Activated CD4-positive, alpha-beta T cell treated with anti-CD3 and anti-CD28 coated beads, Interleukin-2, amount 10 ng/mL, durations not matched to agents 24 days and 14 days (primary cell): ENCODE measurements at regions not wholly inside any gene's neighbourhood (a gene's known extent, or its start where the extent isn't known, plus 50 kb on each side); places are given as distances from the start of the nearest gene placed in this dataset.

Source experiments
- DNase-seq: peaks from one replicate; pipeline ENCODE4 v3.0.0; 2022
- H3K27ac Mint-ChIP-seq: one replicate; pipeline ENCODE4 v1.8.0; 2022; ENCODE audit warnings: mild to moderate bottlenecking, mixed read lengths
- H3K27me3 Mint-ChIP-seq: one replicate; pipeline ENCODE4 v1.8.0; 2022; ENCODE audit warnings: mixed read lengths
- H3K36me3 Mint-ChIP-seq: one replicate; pipeline ENCODE4 v1.8.0; 2022; ENCODE audit warnings: low read depth, mild to moderate bottlenecking, mixed read lengths
- H3K4me1 Mint-ChIP-seq: one replicate; pipeline ENCODE4 v1.8.0; 2021; ENCODE audit warnings: mixed read lengths
- H3K4me3 Mint-ChIP-seq: one replicate; pipeline ENCODE4 v1.8.0; 2022; ENCODE audit warnings: mild to moderate bottlenecking, moderate library complexity, mixed read lengths
- H3K9me3 Mint-ChIP-seq: one replicate; pipeline ENCODE4 v1.8.0; 2021; ENCODE audit warnings: mixed read lengths
- intact Hi-C: fragments of 100-400 bp; cut with micrococcal nuclease; formaldehyde crosslinking; loops from one replicate; pipeline ENCODE4 v1.15.1; 2023

DNA sequence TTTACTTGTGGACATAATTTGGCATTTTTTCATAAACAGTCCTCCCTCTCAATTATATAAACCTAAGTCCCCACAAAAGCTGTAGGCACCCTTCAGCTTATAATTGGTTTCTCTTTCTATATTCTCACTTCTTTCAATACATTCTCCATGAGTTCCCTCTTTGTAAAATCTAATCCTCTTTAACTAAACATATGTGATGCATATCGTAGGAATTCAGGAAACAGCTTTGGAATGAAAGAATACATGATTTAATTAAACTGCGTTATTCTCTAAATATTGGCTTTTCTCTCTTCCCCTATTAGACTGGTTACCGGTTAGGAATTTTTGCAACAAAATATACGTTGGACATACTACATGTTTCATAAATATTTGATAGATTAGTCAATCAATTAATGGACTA is 1122.6 kb downstream of the FLRT2 start:
- no peak for DNase-seq
- H3K27me3 Mint-ChIP-seq, result no peaks in the 10 kb centered on the region
- intact Hi-C loops, result no loop called here
- no peaks in the 10 kb centered on the region for H3K4me1 Mint-ChIP-seq
- no peaks in the 10 kb centered on the region for H3K9me3 Mint-ChIP-seq
- H3K27ac Mint-ChIP-seq, result no peak overlapping the region
- H3K36me3 Mint-ChIP-seq, result no peaks in the 10 kb centered on the region
- no peak overlapping the region for H3K4me3 Mint-ChIP-seq

DNA sequence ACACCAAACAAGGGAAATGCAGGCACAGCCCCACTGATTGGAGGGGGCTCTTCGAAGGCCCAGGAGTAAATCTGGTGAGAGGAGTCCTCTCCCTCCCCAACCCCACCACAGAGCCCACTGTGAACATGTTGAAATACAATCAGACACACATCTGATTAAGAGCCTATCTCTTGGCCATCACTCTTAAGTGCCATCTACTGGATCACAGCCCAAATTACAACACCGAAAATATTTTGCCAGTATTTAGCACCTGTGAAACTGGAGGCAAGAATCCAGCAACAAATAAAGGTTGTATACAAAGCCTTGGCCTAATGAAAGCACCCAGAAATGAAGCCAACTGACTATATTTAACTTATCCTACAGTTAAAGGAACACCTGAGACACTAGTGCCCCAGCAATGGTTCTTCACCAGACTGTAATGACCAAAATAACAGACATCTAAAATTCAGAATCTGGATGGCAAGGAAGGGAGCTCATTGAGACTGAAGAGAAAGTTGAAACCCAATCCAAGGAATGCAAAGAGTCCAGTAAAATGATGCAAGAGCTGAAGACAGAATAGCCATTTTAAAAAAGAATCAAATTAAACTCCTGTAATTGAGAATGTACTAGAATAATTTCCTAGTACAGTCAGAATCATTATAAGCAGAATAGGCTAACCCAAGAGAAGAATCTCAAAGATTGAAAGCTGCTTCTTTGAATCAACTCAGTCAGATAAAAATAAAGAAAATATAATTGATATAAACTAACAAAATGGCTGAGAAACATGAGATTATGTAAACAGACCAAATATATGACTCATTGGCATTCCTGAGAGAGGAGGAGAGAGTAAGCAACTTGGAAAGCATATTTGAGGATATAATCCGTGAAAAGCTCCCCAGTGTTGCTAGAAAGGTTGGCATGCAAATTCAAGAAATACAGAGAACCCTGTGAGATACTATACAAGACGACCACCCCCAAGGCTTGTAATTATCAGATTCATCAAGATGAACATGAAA is 1117.0 kb downstream of the FLRT2 start:
- DNase-seq, result no peak
- H3K4me1 Mint-ChIP-seq, result no peaks in the 10 kb centered on the region
- intact Hi-C loops, result no loop called here
- no peaks in the 10 kb centered on the region for H3K27me3 Mint-ChIP-seq
- no peak overlapping the region for H3K27ac Mint-ChIP-seq
- no peaks in the 10 kb centered on the region for H3K9me3 Mint-ChIP-seq
- no peak overlapping the region for H3K4me3 Mint-ChIP-seq
- H3K36me3 Mint-ChIP-seq, result no peaks in the 10 kb centered on the region

DNA sequence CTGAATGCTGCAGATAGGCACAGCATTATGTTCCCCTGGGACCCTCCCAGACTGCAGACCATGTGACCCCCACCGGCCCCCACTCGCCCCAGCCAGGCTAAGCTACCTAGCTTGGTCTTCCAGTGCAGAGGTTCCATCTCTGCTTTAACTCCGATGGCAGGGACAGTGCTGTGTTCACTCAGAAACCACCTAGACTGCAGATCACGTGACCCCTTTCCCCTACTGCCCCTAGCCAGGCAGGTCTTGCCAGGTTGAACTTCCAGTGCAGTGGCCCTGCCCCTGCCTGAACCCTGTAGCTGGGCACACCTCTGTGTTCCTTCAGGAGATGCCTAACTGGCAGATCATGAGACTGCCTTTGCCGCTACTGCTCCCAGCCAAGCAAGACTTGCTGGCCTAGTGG is 1116.2 kb downstream of the FLRT2 start:
- Mint-ChIP-seq H3K36me3 (no peaks in the 10 kb centered on the region), H3K27me3 (no peaks in the 10 kb centered on the region), H3K4me1 (no peaks in the 10 kb centered on the region), H3K9me3 (no peaks in the 10 kb centered on the region), H3K4me3 (no peak overlapping the region), H3K27ac (no peak overlapping the region)
- DNase-seq, result no peak
- intact Hi-C loops, result no loop called here

DNA sequence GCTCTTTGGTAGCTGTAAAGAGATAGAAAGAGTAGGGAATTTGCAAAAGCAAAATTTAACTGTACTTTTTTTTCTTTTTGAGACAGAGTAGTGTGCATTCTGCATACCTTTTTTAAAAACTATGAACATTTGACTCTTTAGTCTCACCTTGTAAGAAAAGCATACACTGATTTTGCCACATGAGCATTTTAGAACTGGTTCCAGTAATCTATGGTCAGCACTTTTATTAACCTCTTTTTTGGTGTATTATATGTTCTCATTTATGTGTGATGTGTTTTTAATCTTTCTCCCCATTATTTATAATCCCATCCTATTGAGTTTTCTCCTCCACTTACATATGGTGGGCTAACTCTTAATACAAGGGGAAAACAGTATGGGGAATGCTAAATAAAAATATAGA is 1111.4 kb downstream of the FLRT2 start:
- Mint-ChIP-seq H3K9me3 (no peaks in the 10 kb centered on the region), H3K27ac (no peak overlapping the region), H3K4me1 (no peaks in the 10 kb centered on the region), H3K36me3 (no peaks in the 10 kb centered on the region), H3K27me3 (no peaks in the 10 kb centered on the region), H3K4me3 (no peak overlapping the region)
- intact Hi-C loops, result no loop called here
- no peak for DNase-seq

DNA sequence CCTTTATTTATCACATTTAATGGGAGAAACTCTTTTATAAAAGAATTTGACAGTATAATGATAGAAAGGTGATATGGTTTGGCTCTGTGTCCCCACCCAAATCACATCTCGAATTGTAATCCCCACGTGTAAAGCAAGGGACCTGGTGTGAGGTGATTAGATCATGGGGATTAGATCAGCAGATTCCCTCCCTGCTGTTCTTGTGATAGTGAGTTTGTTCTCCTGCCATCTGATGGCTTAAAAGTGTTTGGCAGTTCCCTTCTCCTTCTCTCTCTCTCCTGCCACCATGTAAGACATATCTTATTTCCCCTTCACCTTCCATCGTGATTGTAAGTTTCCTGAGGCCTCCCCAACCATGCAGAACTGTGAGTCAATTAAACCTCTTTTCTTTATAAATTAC is 1110.3 kb downstream of the FLRT2 start:
- DNase-seq, result no peak
- intact Hi-C loops, result no loop called here
- no peaks in the 10 kb centered on the region for H3K27me3 Mint-ChIP-seq
- H3K36me3 Mint-ChIP-seq, result no peaks in the 10 kb centered on the region
- no peaks in the 10 kb centered on the region for H3K4me1 Mint-ChIP-seq
- H3K4me3 Mint-ChIP-seq, result no peak overlapping the region
- H3K27ac Mint-ChIP-seq, result no peak overlapping the region
- H3K9me3 Mint-ChIP-seq, result no peaks in the 10 kb centered on the region

DNA sequence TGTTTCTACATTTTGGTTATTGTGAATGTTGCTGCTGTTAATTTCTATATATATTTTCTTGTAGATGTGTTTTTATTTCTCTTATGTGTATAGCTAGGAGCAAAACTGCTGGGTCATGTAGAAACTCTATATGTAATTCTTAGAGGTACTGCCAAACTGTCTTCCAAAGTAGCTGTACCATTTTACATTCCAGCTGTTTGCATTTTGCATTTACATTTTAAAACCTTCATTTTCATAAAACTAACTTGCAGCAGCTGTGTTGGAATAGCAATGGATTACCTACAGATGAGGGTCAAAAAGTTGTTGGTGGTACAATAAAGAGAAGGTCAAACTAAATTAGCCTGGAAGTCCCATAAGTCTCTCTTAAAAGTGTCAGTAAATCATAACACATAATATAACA is 1109.7 kb downstream of the FLRT2 start:
- DNase-seq, result no peak
- Mint-ChIP-seq H3K4me3 (no peak overlapping the region), H3K4me1 (no peaks in the 10 kb centered on the region), H3K27ac (no peak overlapping the region), H3K27me3 (no peaks in the 10 kb centered on the region), H3K36me3 (no peaks in the 10 kb centered on the region), H3K9me3 (no peaks in the 10 kb centered on the region)
- intact Hi-C loops, result no loop called here

DNA sequence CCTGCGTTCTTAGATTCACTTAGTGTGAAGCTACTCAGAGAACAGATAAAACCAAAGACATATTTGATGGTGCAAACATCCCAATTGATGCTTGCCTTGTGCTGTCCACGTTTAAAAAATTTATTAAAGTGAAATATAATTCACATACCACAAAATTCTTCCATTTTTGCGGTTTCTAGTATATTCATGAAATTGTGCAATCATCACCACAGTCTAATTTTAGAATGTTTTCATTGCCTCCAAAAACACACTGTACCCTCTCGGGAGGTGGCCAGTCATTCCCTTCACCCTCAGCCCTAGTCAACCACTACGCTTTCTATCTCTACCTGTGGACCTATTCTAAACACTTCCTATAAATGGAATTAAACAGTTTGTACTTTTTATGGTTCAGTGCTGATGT is 1109.2 kb downstream of the FLRT2 start:
- H3K9me3 Mint-ChIP-seq, result no peaks in the 10 kb centered on the region
- intact Hi-C loops, result no loop called here
- DNase-seq, result no peak
- no peak overlapping the region for H3K4me3 Mint-ChIP-seq
- no peaks in the 10 kb centered on the region for H3K36me3 Mint-ChIP-seq
- no peak overlapping the region for H3K27ac Mint-ChIP-seq
- H3K27me3 Mint-ChIP-seq, result no peaks in the 10 kb centered on the region
- no peaks in the 10 kb centered on the region for H3K4me1 Mint-ChIP-seq

DNA sequence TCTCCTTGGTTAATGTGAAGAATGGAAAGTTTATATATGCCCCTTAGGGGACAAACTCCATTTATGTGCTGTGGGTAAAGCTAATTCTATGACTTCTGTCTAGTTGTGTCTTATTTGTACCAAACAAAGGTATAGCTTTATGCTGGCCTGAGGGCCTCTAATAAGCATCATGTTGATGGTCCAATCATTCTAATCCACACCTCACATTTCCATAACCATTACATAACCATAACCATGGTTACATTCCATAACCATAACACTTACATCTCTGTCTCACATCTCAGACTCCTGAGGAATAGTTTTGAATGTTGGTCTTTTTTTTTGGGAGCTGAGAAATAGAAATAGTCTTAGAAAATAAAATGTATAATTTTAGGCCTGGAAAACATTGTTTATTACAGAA is 1097.1 kb downstream of the FLRT2 start:
- DNase-seq, result no peak
- no peaks in the 10 kb centered on the region for H3K9me3 Mint-ChIP-seq

DNA sequence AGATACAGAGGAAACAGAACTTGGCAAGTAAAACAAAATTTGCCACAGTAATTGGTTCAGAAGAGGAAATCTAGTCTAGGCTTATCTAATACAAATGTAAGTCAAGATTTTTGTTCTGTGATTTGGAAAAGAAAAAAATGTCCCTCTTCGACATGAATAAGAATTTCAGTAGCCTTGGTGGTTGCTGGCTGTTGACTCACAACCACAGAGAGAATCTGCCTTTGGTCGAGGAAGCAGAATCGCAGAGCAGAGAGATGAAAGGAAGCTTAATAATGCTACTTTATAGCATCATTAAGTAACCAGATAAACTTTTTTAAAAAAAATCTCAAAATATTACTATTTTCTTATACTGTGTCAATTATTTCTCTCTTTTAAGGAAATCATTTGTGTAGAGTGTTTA is 1096.6 kb downstream of the FLRT2 start:
- no peaks in the 10 kb centered on the region for H3K9me3 Mint-ChIP-seq
- H3K27ac Mint-ChIP-seq, result no peak overlapping the region
- H3K4me1 Mint-ChIP-seq, result no peaks in the 10 kb centered on the region
- intact Hi-C loops, result no loop called here
- H3K36me3 Mint-ChIP-seq, result no peaks in the 10 kb centered on the region
- no peak for DNase-seq
- no peak overlapping the region for H3K4me3 Mint-ChIP-seq
- H3K27me3 Mint-ChIP-seq, result no peaks in the 10 kb centered on the region

More for the DNA sequence above, 1097.1 kb downstream of the FLRT2 start:
- no peak overlapping the region for H3K27ac Mint-ChIP-seq
- H3K27me3 Mint-ChIP-seq, result no peaks in the 10 kb centered on the region
- H3K4me3 Mint-ChIP-seq, result no peak overlapping the region
- intact Hi-C loops, result no loop called here
- no peaks in the 10 kb centered on the region for H3K36me3 Mint-ChIP-seq
- H3K4me1 Mint-ChIP-seq, result no peaks in the 10 kb centered on the region

DNA sequence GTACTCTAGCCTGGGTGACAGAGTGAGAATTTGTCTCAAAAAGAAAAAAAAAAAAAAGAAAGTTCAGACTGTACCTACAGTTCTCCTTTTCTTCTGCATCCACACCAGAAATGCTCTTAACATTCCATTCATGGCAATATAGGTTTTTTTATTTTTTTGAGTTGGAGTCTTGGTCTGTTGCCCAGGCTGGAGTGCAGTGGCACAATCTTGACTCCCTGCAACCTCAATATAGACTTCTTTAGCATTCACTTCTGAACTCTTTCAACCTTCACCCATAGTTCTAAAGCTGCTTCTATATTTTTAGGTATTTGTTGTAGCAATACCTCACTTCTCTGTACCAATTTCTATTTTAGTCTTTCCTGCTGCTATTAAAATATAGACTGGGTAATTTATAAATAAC is 1095.7 kb downstream of the FLRT2 start:
- no peak overlapping the region for H3K4me3 Mint-ChIP-seq
- intact Hi-C loops, result no loop called here
- H3K27ac Mint-ChIP-seq, result no peak overlapping the region
- no peak for DNase-seq
- H3K36me3 Mint-ChIP-seq, result no peaks in the 10 kb centered on the region
- no peaks in the 10 kb centered on the region for H3K27me3 Mint-ChIP-seq
- no peaks in the 10 kb centered on the region for H3K4me1 Mint-ChIP-seq
- no peaks in the 10 kb centered on the region for H3K9me3 Mint-ChIP-seq

DNA sequence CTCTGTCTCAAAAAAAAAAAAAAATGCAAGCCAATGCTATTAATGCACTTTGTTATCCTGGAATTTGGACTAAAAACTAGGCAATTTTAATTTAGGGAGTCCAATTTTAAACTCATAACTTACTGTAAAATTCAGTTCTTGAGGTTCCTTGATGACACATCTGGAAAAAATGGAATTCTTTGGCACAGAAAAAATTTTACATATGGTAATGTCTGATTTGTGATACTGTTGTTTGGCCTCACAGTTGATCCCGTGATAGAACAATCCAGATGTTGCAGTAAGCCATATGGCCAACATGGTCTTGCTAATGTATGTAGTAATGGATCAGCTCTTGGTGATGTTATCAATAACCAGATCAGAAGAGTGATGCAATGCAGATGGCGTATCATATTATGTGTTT is 1089.8 kb downstream of the FLRT2 start:
- no peak for DNase-seq
- no peak overlapping the region for H3K4me3 Mint-ChIP-seq
- no peaks in the 10 kb centered on the region for H3K4me1 Mint-ChIP-seq
- no peaks in the 10 kb centered on the region for H3K9me3 Mint-ChIP-seq
- no peaks in the 10 kb centered on the region for H3K27me3 Mint-ChIP-seq
- intact Hi-C loops, result no loop called here
- H3K36me3 Mint-ChIP-seq, result no peaks in the 10 kb centered on the region
- H3K27ac Mint-ChIP-seq, result no peak overlapping the region

DNA sequence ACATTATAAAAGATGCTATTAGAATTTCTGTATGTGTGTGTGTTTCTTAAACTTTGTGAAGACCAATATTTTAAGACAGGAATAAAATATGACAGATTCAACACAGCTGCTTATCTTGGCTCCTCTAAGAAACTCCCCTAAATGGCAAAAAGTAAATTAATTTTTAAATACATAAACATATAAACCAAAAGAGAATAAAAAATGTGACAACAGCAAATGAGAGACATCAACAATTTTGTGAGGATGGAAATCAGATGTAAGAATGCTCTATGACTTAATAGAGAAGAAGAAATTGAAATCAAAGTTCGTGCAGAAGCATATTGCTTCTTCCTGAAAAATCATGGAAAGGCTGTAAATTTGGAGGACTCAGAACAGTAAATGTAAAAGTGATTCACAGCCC is 1083.8 kb downstream of the FLRT2 start:
- intact Hi-C loops, result no loop called here
- no peak for DNase-seq

DNA sequence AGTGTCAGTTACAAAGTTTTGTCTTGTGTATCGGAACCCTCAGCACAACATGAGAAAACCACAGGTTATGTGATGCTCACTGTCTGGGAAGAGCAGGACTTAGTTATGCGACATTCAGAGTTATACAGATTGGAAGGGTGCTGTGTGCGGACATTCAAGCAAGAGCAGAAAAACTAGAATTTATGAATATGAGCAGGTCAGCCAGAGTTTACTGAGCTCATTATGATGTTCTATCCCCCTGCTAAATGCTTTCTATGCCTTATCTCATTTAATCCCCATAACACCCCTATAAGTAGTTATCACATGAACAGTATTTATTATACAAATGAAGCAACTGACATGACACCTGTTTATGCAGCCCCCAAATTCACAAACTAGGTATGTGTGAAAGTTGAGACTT is 1083.2 kb downstream of the FLRT2 start:
- H3K4me3 Mint-ChIP-seq, result no peak overlapping the region
- H3K27ac Mint-ChIP-seq, result no peak overlapping the region
- no peaks in the 10 kb centered on the region for H3K4me1 Mint-ChIP-seq
- H3K27me3 Mint-ChIP-seq, result no peaks in the 10 kb centered on the region
- H3K36me3 Mint-ChIP-seq, result no peaks in the 10 kb centered on the region
- DNase-seq, result no peak
- no peaks in the 10 kb centered on the region for H3K9me3 Mint-ChIP-seq
- intact Hi-C loops, result no loop called here

More for the DNA sequence above, 1083.8 kb downstream of the FLRT2 start:
- H3K36me3 Mint-ChIP-seq, result no peaks in the 10 kb centered on the region
- no peaks in the 10 kb centered on the region for H3K27me3 Mint-ChIP-seq
- no peaks in the 10 kb centered on the region for H3K4me1 Mint-ChIP-seq
- no peaks in the 10 kb centered on the region for H3K9me3 Mint-ChIP-seq
- no peak overlapping the region for H3K4me3 Mint-ChIP-seq
- H3K27ac Mint-ChIP-seq, result no peak overlapping the region

DNA sequence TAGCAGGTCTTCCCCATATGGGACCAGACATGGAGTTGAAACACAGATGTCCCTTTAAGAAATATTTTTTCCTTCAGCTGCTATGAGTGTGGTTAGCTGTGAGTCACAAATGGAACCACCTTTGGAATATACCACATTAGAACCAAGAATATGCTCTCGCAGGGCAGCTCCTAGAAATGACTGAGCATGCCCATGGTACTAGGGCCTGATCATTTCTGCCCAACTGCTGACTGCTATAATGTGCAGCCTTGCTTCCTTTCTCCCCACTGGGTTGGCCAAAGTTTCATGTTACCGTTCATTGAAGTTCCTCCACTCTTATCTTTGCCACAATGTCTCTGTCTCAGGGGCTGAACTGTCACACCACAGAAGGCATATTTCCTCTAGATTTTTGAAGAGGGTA is 1074.6 kb downstream of the FLRT2 start:
- H3K4me3 Mint-ChIP-seq, result no peak overlapping the region
- no peaks in the 10 kb centered on the region for H3K27me3 Mint-ChIP-seq
- intact Hi-C loops, result no loop called here
- H3K9me3 Mint-ChIP-seq, result peaks cover 9% of the 10 kb centered on the region
- no peaks in the 10 kb centered on the region for H3K36me3 Mint-ChIP-seq
- H3K4me1 Mint-ChIP-seq, result no peaks in the 10 kb centered on the region
- H3K27ac Mint-ChIP-seq, result no peak overlapping the region
- DNase-seq, result no peak

DNA sequence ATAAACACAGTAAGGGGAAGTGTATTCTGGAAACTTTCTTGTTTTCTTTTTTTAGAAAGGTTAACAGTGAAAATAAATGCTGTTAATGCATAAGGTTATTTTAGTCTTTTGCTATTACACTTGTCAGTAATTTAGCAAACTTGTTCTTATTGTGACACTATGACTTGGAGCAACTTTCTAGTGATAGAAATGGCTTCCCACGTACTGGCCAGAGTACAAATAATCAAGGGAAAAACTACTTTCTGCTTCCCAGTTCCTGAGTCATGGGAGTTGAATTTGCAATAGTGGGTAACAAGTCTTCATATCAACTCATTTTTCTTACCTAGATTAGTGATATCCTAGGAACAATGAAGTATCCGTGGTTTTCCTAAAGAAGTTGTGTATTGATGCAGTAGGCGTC is 1072.3 kb downstream of the FLRT2 start:
- no peaks in the 10 kb centered on the region for H3K36me3 Mint-ChIP-seq
- intact Hi-C loops, result no loop called here
- no peaks in the 10 kb centered on the region for H3K4me1 Mint-ChIP-seq
- peaks cover 9% of the 10 kb centered on the region for H3K9me3 Mint-ChIP-seq
- DNase-seq, result no peak
- H3K27me3 Mint-ChIP-seq, result no peaks in the 10 kb centered on the region
- H3K27ac Mint-ChIP-seq, result no peak overlapping the region
- no peak overlapping the region for H3K4me3 Mint-ChIP-seq
